K562 (cell line): ENCODE measurements at regions not wholly inside any gene's neighbourhood (a gene's known extent, or its start where the extent isn't known, plus 50 kb on each side); places are given as distances from the start of the nearest gene placed in this dataset.

Experiments used
- BHLHE40 ChIP-seq: IDR thresholded peaks from 2 replicates; pipeline ENCODE4 v1.6.1; 2011; ENCODE audit warnings: low read length, improper control_type of control experiment
- HDGF ChIP-seq: fragments of 450-650 bp; IDR thresholded peaks from 2 replicates; pipeline ENCODE4 v1.6.1; 2016
- NR2C2 ChIP-seq, 2 experiments: fragments of 200-800 bp in 1 of 2; sonication (Bioruptor generic) in 1 of 2; sonication (generic) in 1 of 2; formaldehyde crosslinking in 1 of 2; IDR thresholded peaks; 2 replicates each; pipeline versions ENCODE4 v1.6.1 to v1.8.0; 2016 to 2022; ENCODE audit warnings: mild to moderate bottlenecking in 1 of 2, missing compliant biosample characterization in 1 of 2, missing genetic modification characterization in 1 of 2, missing genetic modification reagents in 1 of 2
- RBM25 ChIP-seq: fragments of 200-400 bp; formaldehyde crosslinking; IDR thresholded peaks from 2 replicates; pipeline ENCODE4 v1.6.1; 2018; ENCODE audit warnings: low read length, low read depth, moderate library complexity; ENCODE audit not compliant: severe bottlenecking
- RFX5 ChIP-seq: IDR thresholded peaks from 2 replicates; pipeline ENCODE4 v1.6.1; 2011; ENCODE audit warnings: low read depth, mild to moderate bottlenecking, improper control_type of control experiment, low read length
- SMARCE1 ChIP-seq: fragments of 450-650 bp; IDR thresholded peaks from 2 replicates; pipeline ENCODE4 v1.7.1; 2016; ENCODE audit warnings: mild to moderate bottlenecking
- ZKSCAN3 ChIP-seq: fragments of 250-450 bp; sonication (Bioruptor Pico); IDR thresholded peaks from 2 replicates; pipeline ENCODE4 v1.4.0; 2020
- TF ChIP-seq, protein P1 (sequence below): sonication (generic); formaldehyde crosslinking; IDR thresholded peaks from 2 replicates; pipeline ENCODE4 v1.8.1; 2023; ENCODE audit warnings: missing genetic modification reagents, mild to moderate bottlenecking, borderline replicate concordance
- TF ChIP-seq, protein P2 (sequence below), 3 experiments: fragments of 200-800 bp in 1 of 3; fragments of 250-450 bp in 1 of 3; fragments of 450-650 bp in 1 of 3; sonication (Bioruptor Pico) in 1 of 3; sonication (Bioruptor generic) in 1 of 3; formaldehyde crosslinking in 1 of 3; IDR thresholded peaks; 2 replicates each; pipeline versions ENCODE4 v1.6.1 to v1.8.0; 2016 to 2022; ENCODE audit warnings: mild to moderate bottlenecking in 2 of 3, missing genetic modification characterization in 2 of 3, missing compliant biosample characterization in 1 of 3, moderate library complexity in 1 of 3

DNA sequence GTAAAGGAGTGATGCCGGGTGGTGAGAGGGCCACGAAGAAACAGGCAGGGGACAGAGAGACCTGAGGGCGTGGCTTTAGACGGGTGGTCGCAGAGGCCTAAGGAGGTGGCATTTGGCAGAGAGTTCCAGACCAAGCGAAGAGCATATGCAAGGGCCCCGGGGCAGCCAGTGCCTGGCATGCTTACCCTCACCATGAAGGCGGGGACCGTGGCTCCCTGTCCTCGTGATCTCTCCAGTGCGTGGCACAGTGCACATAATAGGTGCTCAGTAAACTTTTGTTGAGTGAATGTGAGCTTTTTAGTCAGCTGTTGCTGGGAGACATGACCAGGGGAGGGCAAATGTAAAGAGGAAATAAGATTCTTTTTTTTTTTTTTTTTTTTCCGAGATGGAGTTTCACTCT, 245.6 kb upstream of the GSE1 start (continued):
- TF ChIP-seq, protein P1, sequence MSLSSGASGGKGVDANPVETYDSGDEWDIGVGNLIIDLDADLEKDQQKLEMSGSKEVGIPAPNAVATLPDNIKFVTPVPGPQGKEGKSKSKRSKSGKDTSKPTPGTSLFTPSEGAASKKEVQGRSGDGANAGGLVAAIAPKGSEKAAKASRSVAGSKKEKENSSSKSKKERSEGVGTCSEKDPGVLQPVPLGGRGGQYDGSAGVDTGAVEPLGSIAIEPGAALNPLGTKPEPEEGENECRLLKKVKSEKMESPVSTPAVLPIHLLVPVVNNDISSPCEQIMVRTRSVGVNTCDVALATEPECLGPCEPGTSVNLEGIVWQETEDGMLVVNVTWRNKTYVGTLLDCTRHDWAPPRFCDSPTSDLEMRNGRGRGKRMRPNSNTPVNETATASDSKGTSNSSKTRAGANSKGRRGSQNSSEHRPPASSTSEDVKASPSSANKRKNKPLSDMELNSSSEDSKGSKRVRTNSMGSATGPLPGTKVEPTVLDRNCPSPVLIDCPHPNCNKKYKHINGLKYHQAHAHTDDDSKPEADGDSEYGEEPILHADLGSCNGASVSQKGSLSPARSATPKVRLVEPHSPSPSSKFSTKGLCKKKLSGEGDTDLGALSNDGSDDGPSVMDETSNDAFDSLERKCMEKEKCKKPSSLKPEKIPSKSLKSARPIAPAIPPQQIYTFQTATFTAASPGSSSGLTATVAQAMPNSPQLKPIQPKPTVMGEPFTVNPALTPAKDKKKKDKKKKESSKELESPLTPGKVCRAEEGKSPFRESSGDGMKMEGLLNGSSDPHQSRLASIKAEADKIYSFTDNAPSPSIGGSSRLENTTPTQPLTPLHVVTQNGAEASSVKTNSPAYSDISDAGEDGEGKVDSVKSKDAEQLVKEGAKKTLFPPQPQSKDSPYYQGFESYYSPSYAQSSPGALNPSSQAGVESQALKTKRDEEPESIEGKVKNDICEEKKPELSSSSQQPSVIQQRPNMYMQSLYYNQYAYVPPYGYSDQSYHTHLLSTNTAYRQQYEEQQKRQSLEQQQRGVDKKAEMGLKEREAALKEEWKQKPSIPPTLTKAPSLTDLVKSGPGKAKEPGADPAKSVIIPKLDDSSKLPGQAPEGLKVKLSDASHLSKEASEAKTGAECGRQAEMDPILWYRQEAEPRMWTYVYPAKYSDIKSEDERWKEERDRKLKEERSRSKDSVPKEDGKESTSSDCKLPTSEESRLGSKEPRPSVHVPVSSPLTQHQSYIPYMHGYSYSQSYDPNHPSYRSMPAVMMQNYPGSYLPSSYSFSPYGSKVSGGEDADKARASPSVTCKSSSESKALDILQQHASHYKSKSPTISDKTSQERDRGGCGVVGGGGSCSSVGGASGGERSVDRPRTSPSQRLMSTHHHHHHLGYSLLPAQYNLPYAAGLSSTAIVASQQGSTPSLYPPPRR = no peak
- no peak for TF ChIP-seq HDGF
- no peak for TF ChIP-seq BHLHE40
- no peak for TF ChIP-seq NR2C2 (CRISPR knock-in tag; IDR thresholded peaks at IDR 0.05)
- no peak for TF ChIP-seq NR2C2 (tag; IDR thresholded peaks at IDR 0.05)
- TF ChIP-seq, protein P2, sequence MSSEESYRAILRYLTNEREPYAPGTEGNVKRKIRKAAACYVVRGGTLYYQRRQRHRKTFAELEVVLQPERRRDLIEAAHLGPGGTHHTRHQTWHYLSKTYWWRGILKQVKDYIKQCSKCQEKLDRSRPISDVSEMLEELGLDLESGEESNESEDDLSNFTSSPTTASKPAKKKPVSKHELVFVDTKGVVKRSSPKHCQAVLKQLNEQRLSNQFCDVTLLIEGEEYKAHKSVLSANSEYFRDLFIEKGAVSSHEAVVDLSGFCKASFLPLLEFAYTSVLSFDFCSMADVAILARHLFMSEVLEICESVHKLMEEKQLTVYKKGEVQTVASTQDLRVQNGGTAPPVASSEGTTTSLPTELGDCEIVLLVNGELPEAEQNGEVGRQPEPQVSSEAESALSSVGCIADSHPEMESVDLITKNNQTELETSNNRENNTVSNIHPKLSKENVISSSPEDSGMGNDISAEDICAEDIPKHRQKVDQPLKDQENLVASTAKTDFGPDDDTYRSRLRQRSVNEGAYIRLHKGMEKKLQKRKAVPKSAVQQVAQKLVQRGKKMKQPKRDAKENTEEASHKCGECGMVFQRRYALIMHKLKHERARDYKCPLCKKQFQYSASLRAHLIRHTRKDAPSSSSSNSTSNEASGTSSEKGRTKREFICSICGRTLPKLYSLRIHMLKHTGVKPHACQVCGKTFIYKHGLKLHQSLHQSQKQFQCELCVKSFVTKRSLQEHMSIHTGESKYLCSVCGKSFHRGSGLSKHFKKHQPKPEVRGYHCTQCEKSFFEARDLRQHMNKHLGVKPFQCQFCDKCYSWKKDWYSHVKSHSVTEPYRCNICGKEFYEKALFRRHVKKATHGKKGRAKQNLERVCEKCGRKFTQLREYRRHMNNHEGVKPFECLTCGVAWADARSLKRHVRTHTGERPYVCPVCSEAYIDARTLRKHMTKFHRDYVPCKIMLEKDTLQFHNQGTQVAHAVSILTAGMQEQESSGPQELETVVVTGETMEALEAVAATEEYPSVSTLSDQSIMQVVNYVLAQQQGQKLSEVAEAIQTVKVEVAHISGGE (CRISPR knock-in tag; IDR thresholded peaks at IDR 0.05) = no peak
- peak; percentile 35; the same call in 1 of the 2 replicates for TF ChIP-seq RFX5
- no peak for TF ChIP-seq SMARCE1
- TF ChIP-seq RBM25 = peak; percentile 69
- no peak for TF ChIP-seq ZKSCAN3 (CRISPR knock-in tag)
